ENCODE measurements at regions not wholly inside any gene's neighbourhood (a gene's known extent, or its start where the extent isn't known, plus 50 kb on each side); places are given as distances from the start of the nearest gene placed in this dataset.

DNA sequence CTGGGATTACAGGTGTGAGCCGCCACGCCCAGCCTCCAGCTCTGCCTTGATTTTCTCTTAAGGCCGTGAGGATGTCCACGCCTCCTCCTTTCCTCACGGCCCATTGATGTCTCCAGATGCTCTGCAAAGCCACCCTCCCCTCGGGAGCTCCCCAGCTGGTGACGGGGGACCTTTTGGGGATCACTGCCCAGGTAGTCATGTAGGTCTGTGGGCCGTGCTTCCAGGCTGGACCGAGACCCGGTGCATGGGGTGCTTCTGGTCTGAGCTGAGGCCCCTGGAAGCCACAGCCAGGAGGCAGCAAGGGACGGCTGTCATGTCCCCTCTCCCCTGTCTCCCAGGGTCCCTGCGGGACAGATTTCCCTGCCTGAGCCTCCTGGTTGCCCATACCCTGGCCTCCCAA is 277.8 kb downstream of the SEC14L1 start:
- no peak for DNase-seq (ENCODE audit: extremely low read depth, insufficient read length)

DNA sequence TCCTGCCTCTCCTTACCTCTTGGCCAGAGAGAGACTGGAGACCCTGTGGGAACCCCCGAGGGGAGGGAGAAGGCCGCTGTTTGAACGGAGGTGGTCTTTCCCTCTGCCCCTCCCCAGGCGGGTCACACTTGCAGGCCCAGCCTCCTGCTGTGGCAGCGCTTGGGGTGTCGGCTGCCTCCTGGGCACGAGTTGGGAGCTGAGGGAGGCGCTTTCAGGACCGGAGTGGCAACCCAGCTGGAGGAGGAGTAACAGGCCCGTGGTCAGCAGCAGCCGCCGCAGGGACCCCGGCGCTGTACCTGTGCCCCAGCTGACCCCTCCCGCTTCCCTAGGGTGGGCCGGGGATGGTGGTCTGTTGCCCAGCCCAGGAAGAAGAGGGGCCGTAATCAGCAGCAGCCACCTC is 278.3 kb downstream of the SEC14L1 start:
- H3K27me3 ChIP-seq (replicated peaks; ENCODE audit: control insufficient read depth, insufficient read depth, low read length): no peaks in the 10 kb centered on the region
- no peak for DNase-seq (ENCODE audit: extremely low read depth, insufficient read length)
- no peak for TF ChIP-seq CTCF (IDR thresholded peaks at IDR 0.05; ENCODE audit: insufficient read depth, low read length, poor library complexity, severe bottlenecking)
- H3K4me3 ChIP-seq (replicated peaks; ENCODE audit: low read depth, low read length): no peak overlapping the region
- no peaks in the 10 kb centered on the region; the same call in none of the 2 replicates for H3K36me3 ChIP-seq (ENCODE audit: control insufficient read depth, insufficient read depth, low read length)

More for the DNA sequence above, 277.8 kb downstream of the SEC14L1 start:
- Histone ChIP-seq H3K4me3 (replicated peaks; ENCODE audit: low read depth, low read length) (no peak overlapping the region), H3K27me3 (replicated peaks; ENCODE audit: control insufficient read depth, insufficient read depth, low read length) (no peaks in the 10 kb centered on the region), H3K36me3 (ENCODE audit: control insufficient read depth, insufficient read depth, low read length) (no peaks in the 10 kb centered on the region; the same call in none of the 2 replicates)
- no peak for TF ChIP-seq CTCF (IDR thresholded peaks at IDR 0.05; ENCODE audit: insufficient read depth, low read length, poor library complexity, severe bottlenecking)

DNA sequence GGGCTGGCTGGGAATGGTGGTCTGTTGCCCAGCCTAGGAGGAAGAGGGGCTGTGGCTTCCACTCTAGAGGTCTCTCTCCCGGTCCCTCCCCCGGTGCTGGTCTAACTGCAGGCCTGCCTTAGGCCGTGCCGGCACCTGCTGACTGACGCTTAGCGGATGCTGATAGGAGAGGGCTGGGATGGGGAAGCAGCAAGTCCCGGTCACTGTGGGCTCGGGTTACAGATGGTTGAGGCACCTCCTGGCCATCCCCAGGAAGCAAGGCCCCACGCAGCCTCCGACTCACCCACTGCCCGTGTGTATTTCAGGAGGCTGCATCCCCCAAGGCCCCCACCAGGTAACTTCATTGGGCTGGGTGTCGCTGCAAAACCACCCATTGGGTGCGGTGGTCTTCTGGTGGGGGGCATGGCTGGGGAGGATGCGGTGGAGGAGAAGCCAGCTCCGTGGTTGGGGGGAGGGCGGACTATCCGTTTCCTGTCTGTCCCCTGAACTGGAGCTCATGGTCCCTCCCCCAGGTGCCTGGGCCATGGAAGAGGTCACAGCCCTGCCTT is 278.9 kb downstream of the SEC14L1 start:
- Histone ChIP-seq H3K27me3 (replicated peaks; ENCODE audit: control insufficient read depth, insufficient read depth, low read length) (no peaks in the 10 kb centered on the region), H3K36me3 (ENCODE audit: control insufficient read depth, insufficient read depth, low read length) (no peaks in the 10 kb centered on the region; the same call in none of the 2 replicates), H3K4me3 (replicated peaks; ENCODE audit: low read depth, low read length) (no peak overlapping the region)
- DNase-seq (ENCODE audit: extremely low read depth, insufficient read length): no peak
- no peak for TF ChIP-seq CTCF (IDR thresholded peaks at IDR 0.05; ENCODE audit: insufficient read depth, low read length, poor library complexity, severe bottlenecking)

- no peak for DNase-seq (ENCODE audit: extremely low read depth, insufficient read length)
- Histone ChIP-seq H3K4me3 (replicated peaks; ENCODE audit: low read depth, low read length) (no peak overlapping the region), H3K36me3 (ENCODE audit: control insufficient read depth, insufficient read depth, low read length) (no peaks in the 10 kb centered on the region; the same call in none of the 2 replicates), H3K27me3 (replicated peaks; ENCODE audit: control insufficient read depth, insufficient read depth, low read length) (no peaks in the 10 kb centered on the region)
- no peak for TF ChIP-seq CTCF (IDR thresholded peaks at IDR 0.05; ENCODE audit: insufficient read depth, low read length, poor library complexity, severe bottlenecking)
Observed at GRCh38 chr17:77420095-77420803, 279.5 kb downstream of the SEC14L1 start.

- no peak overlapping the region for H3K4me3 ChIP-seq (replicated peaks; ENCODE audit: low read depth, low read length)
- no peak for DNase-seq (ENCODE audit: extremely low read depth, insufficient read length)
- no peaks in the 10 kb centered on the region for H3K27me3 ChIP-seq (replicated peaks; ENCODE audit: control insufficient read depth, insufficient read depth, low read length)
- TF ChIP-seq CTCF (IDR thresholded peaks at IDR 0.05; ENCODE audit: insufficient read depth, low read length, poor library complexity, severe bottlenecking): no peak
- no peaks in the 10 kb centered on the region; the same call in none of the 2 replicates for H3K36me3 ChIP-seq (ENCODE audit: control insufficient read depth, insufficient read depth, low read length)
Observed at GRCh38 chr17:77420804-77421629, 280.2 kb downstream of the SEC14L1 start.

Measured in GM06990 (cell line).